ENCODE measurements at regions not wholly inside any gene's neighbourhood (a gene's known extent, or its start where the extent isn't known, plus 50 kb on each side); places are given as distances from the start of the nearest gene placed in this dataset.

- no peaks in the 10 kb centered on the region for H3K4me1 ChIP-seq (ENCODE audit: insufficient read depth, low read length)
- H3K9ac ChIP-seq (ENCODE audit: low read depth, low read length) = no peak overlapping the region
- no peaks in the 10 kb centered on the region for H3K36me3 ChIP-seq (ENCODE audit: insufficient read depth, low read length)
- H3K9me3 ChIP-seq (ENCODE audit: control insufficient read depth, insufficient read depth, low read length) = no peaks in the 10 kb centered on the region
These were observed 424.1 kb upstream of the KIF2A start for GRCh38 chr5:61881821-61882487.

DNA sequence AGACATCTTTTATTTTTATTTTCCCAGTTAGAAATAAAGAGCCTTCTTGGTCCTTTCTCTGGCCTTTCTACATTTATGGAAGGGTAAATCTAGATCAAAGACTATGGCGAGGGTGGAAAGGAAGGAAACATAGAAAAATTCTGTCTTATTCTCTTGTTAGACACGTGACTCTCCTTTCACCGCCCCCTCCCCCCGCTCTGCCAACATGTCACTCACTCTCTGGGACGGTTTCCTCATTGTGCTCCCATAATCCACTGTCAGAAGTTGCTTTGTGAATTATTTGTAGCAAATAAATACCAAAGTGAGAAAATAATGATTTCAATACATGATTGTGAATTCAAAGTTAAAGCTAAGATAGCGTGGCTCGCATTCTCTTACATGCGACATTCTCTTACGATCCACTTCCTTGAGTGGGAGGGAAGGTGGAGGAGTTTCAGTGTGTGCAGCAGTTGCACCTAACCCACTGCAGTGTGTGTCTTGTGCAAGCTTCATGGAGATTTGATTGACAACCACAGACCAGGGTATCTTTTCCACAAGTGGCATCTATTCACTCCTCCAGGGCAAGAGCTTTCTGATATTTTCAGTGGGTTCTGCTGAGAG is 423.0 kb upstream of the KIF2A start:
- H3K9me3 ChIP-seq (ENCODE audit: control insufficient read depth, insufficient read depth, low read length) = no peaks in the 10 kb centered on the region
- H3K4me1 ChIP-seq (ENCODE audit: insufficient read depth, low read length) = no peaks in the 10 kb centered on the region
- no peak overlapping the region for H3K9ac ChIP-seq (ENCODE audit: low read depth, low read length)
- H3K36me3 ChIP-seq (ENCODE audit: insufficient read depth, low read length) = no peaks in the 10 kb centered on the region

DNA sequence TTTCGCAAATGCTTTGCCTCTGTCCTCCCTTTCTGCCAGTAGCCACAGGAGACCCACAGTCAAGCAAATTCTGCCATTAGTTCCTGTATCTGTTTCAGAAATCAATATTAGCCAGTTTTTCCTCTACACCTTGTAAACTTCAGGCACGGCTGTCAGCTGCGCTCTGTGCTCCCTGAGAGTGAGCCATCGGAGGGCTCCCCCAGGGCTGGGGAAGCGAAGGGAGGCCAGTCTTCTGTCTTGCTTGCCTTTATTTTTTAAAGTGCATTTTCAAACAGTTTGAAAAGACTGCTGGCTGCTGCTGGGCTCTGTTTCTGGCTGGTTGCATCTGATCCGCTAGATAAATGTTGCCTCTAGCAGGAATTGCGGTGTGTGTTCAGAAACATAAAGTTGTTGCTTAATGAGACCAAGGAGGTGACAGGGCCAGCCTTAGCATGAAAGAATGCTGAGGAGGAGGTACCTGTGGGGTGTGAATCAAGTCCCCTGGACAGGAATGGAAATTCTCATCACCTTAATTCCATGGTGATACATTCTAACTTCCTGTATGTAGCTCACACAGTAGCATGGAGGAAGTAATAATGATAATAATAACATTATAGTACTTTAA is 421.7 kb upstream of the KIF2A start:
- Histone ChIP-seq H3K9ac (ENCODE audit: low read depth, low read length) (no peak overlapping the region), H3K9me3 (ENCODE audit: control insufficient read depth, insufficient read depth, low read length) (no peaks in the 10 kb centered on the region), H3K36me3 (ENCODE audit: insufficient read depth, low read length) (no peaks in the 10 kb centered on the region), H3K4me1 (ENCODE audit: insufficient read depth, low read length) (no peaks in the 10 kb centered on the region)

GRCh38 chr5:61886214-61886613 is 419.8 kb upstream of the KIF2A start:
- no peaks in the 10 kb centered on the region for H3K9me3 ChIP-seq (ENCODE audit: control insufficient read depth, insufficient read depth, low read length)
- no peaks in the 10 kb centered on the region for H3K36me3 ChIP-seq (ENCODE audit: insufficient read depth, low read length)
- no peaks in the 10 kb centered on the region for H3K4me1 ChIP-seq (ENCODE audit: insufficient read depth, low read length)
- no peak overlapping the region for H3K9ac ChIP-seq (ENCODE audit: low read depth, low read length)

GRCh38 chr5:61887271-61887670 is 418.7 kb upstream of the KIF2A start:
- Histone ChIP-seq H3K9ac (ENCODE audit: low read depth, low read length) (no peak overlapping the region), H3K9me3 (ENCODE audit: control insufficient read depth, insufficient read depth, low read length) (no peaks in the 10 kb centered on the region), H3K36me3 (ENCODE audit: insufficient read depth, low read length) (no peaks in the 10 kb centered on the region), H3K4me1 (ENCODE audit: insufficient read depth, low read length) (no peaks in the 10 kb centered on the region)

GRCh38 chr5:61894046-61894445 is 412.0 kb upstream of the KIF2A start:
- Histone ChIP-seq H3K9me3 (ENCODE audit: control insufficient read depth, insufficient read depth, low read length) (peaks cover 6% of the 10 kb centered on the region; the same call in 1 of the 2 replicates), H3K9ac (ENCODE audit: low read depth, low read length) (no peak overlapping the region), H3K36me3 (ENCODE audit: insufficient read depth, low read length) (no peaks in the 10 kb centered on the region), H3K4me1 (ENCODE audit: insufficient read depth, low read length) (no peaks in the 10 kb centered on the region)

GRCh38 chr5:61896811-61897210 is 409.2 kb upstream of the KIF2A start:
- H3K9ac ChIP-seq (ENCODE audit: low read depth, low read length) = no peak overlapping the region
- peaks cover 6% of the 10 kb centered on the region; the same call in 1 of the 2 replicates for H3K9me3 ChIP-seq (ENCODE audit: control insufficient read depth, insufficient read depth, low read length)
- no peaks in the 10 kb centered on the region for H3K36me3 ChIP-seq (ENCODE audit: insufficient read depth, low read length)
- H3K4me1 ChIP-seq (ENCODE audit: insufficient read depth, low read length) = no peaks in the 10 kb centered on the region

DNA sequence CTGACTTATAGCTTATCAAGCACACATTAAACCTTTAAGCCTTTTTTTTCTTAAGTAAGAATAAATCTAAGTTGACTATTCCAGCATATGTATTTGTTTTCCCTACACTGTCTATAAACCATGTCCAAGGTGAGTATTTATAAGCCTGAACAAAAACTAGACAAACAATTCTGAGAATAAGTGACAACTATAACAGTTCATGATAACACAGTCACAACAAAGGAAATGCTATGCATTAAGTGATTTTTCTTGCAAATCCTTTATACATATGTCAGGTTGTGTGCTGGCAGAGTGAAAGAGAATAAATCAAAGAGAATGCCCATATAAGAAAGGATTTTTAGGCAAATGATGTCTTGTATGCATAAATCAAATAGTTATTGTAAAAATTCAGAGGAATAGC is 408.8 kb upstream of the KIF2A start:
- Histone ChIP-seq H3K36me3 (ENCODE audit: insufficient read depth, low read length) (no peaks in the 10 kb centered on the region), H3K9me3 (ENCODE audit: control insufficient read depth, insufficient read depth, low read length) (peaks cover 6% of the 10 kb centered on the region; the same call in 1 of the 2 replicates), H3K4me1 (ENCODE audit: insufficient read depth, low read length) (no peaks in the 10 kb centered on the region), H3K9ac (ENCODE audit: low read depth, low read length) (no peak overlapping the region)

- no peaks in the 10 kb centered on the region for H3K36me3 ChIP-seq (ENCODE audit: insufficient read depth, low read length)
- no peak overlapping the region for H3K9ac ChIP-seq (ENCODE audit: low read depth, low read length)
- H3K9me3 ChIP-seq (ENCODE audit: control insufficient read depth, insufficient read depth, low read length) = no peaks in the 10 kb centered on the region
- no peaks in the 10 kb centered on the region for H3K4me1 ChIP-seq (ENCODE audit: insufficient read depth, low read length)
These were observed 404.0 kb upstream of the KIF2A start for GRCh38 chr5:61901997-61902396.

GRCh38 chr5:61904730-61905129 is 401.3 kb upstream of the KIF2A start:
- no peaks in the 10 kb centered on the region for H3K4me1 ChIP-seq (ENCODE audit: insufficient read depth, low read length)
- H3K9me3 ChIP-seq (ENCODE audit: control insufficient read depth, insufficient read depth, low read length) = no peaks in the 10 kb centered on the region

GRCh38 chr5:61905613-61906012 is 400.4 kb upstream of the KIF2A start:
- Histone ChIP-seq H3K36me3 (ENCODE audit: insufficient read depth, low read length) (no peaks in the 10 kb centered on the region), H3K9ac (ENCODE audit: low read depth, low read length) (no peak overlapping the region), H3K9me3 (ENCODE audit: control insufficient read depth, insufficient read depth, low read length) (no peaks in the 10 kb centered on the region), H3K4me1 (ENCODE audit: insufficient read depth, low read length) (no peaks in the 10 kb centered on the region)

More at GRCh38 chr5:61904730-61905129, 401.3 kb upstream of the KIF2A start:
- Histone ChIP-seq H3K36me3 (ENCODE audit: insufficient read depth, low read length) (no peaks in the 10 kb centered on the region), H3K9ac (ENCODE audit: low read depth, low read length) (no peak overlapping the region)

DNA sequence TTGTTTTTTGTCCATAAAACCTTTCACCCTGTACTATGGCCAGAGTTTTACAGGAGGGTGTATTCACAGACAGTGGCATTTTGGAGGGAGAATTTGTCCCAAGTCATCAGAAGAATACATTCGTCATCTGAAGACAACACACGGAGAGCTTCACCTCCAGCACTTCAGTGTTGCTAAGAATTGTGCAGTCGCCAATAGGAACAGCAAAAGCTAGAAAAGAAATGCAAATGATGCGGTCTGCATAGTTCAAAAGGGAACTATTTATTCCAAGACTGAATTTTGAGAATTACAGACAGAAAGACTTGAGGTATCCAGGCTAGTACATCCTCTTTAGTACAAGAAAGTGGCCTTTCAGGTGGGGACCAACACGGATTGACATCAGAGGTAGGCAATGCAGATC is 399.2 kb upstream of the KIF2A start:
- H3K4me1 ChIP-seq (ENCODE audit: insufficient read depth, low read length) = no peaks in the 10 kb centered on the region
- no peaks in the 10 kb centered on the region for H3K9me3 ChIP-seq (ENCODE audit: control insufficient read depth, insufficient read depth, low read length)
- H3K36me3 ChIP-seq (ENCODE audit: insufficient read depth, low read length) = no peaks in the 10 kb centered on the region
- H3K9ac ChIP-seq (ENCODE audit: low read depth, low read length) = no peak overlapping the region

- Histone ChIP-seq H3K9me3 (ENCODE audit: control insufficient read depth, insufficient read depth, low read length) (no peaks in the 10 kb centered on the region), H3K4me1 (ENCODE audit: insufficient read depth, low read length) (no peaks in the 10 kb centered on the region), H3K36me3 (ENCODE audit: insufficient read depth, low read length) (no peaks in the 10 kb centered on the region), H3K9ac (ENCODE audit: low read depth, low read length) (no peak overlapping the region)
These were observed 398.0 kb upstream of the KIF2A start for GRCh38 chr5:61907995-61908394.

GRCh38 chr5:61910771-61911170 is 395.2 kb upstream of the KIF2A start:
- no peaks in the 10 kb centered on the region for H3K36me3 ChIP-seq (ENCODE audit: insufficient read depth, low read length)
- no peaks in the 10 kb centered on the region for H3K4me1 ChIP-seq (ENCODE audit: insufficient read depth, low read length)
- H3K9ac ChIP-seq (ENCODE audit: low read depth, low read length) = no peak overlapping the region
- H3K9me3 ChIP-seq (ENCODE audit: control insufficient read depth, insufficient read depth, low read length) = no peaks in the 10 kb centered on the region

DNA sequence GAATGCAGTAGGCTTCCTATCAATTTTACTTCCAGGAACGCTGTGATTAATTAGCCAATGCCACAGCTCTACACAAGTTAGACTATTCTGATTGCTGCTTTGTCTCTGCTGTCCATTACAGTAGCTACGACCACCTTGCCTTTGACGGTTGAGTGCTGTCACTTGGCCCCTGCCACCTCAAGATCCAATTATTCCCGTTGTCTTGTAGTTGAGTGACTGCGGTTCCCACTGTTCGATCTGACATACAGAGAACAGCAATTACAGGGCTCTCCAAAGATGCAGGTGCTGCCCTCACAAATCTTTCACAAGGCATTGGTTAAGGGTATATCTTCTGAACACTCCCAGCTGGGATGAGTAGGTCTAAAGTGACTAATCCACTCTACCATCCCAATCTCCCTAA is 393.4 kb upstream of the KIF2A start:
- Histone ChIP-seq H3K36me3 (ENCODE audit: insufficient read depth, low read length) (no peaks in the 10 kb centered on the region), H3K4me1 (ENCODE audit: insufficient read depth, low read length) (no peaks in the 10 kb centered on the region), H3K9me3 (ENCODE audit: control insufficient read depth, insufficient read depth, low read length) (no peaks in the 10 kb centered on the region), H3K9ac (ENCODE audit: low read depth, low read length) (no peak overlapping the region)
